K562 (cell line): ENCODE measurements at regions not wholly inside any gene's neighbourhood (a gene's known extent, or its start where the extent isn't known, plus 50 kb on each side); places are given as distances from the start of the nearest gene placed in this dataset.

Experiments used
- ATAC-seq: fragments of 200-7000 bp; cut with Tn5 transposase; 3 replicates; pipeline ENCODE4 v1.9.1; 2020; ENCODE audit warnings: moderate library complexity
- BruUV-seq: library from RNA; stranded (reverse); fragments of 400-500 nt; replicated peaks from 2 replicates; lab custom pipeline; 2021; lab: Mats Ljungman, UMichigan
- CTCF ChIA-PET: fragments of 300-600 bp; formaldehyde crosslinking; extraction: SDS; loops from one replicate; lab custom pipeline; 2021; ENCODE audit warnings: low intra/inter-chr PET ratio; lab: Yijun Ruan, JAX
- POLR2A ChIA-PET: fragments of 300-600, 350-650 bp; sonication (Branson Sonifier 250); formaldehyde crosslinking; extraction: SDS; loops from one replicate; lab custom pipeline; 2021; ENCODE audit warnings: antibody characterized with exemption, inconsistent platforms; lab: Yijun Ruan, JAX
- DNase-seq, 4 experiments: peaks; one replicate each; pipeline versions ENCODE4 v3.0.0 to v3.0.0-alpha.2; 2011 to 2018; ENCODE audit warnings: low spot score in 3 of 4, mixed read lengths in 3 of 4; ENCODE audit errors: extremely low read depth in 1 of 4
- FAIRE-seq: peaks from 2 replicates; lab custom pipeline; 2011; peaks lifted over from hg19 to GRCh38; lab: Jason Lieb, UNC
- H2AFZ ChIP-seq: 2 replicates; pipeline ENCODE4 v1.6.0; 2011; ENCODE audit warnings: low read depth, low read length, control low read depth, inconsistent platforms
- H3K27ac ChIP-seq: fragments of 200-600 bp; 3 replicates; pipeline ENCODE4 v1.8.0; 2011; ENCODE audit warnings: low read depth, mild to moderate bottlenecking, control low read depth, inconsistent platforms, low read length, moderate library complexity, mixed read lengths; ENCODE audit errors: extremely low read depth
- H3K27me3 ChIP-seq, 2 experiments: fragments of 300-600 bp in 1 of 2; 2 replicates in 1 of 2; 3 replicates in 1 of 2; pipeline versions ENCODE4 v1.6.0 to v1.8.0; 2011; ENCODE audit warnings: inconsistent platforms in 2 of 2, low read length in 2 of 2, mild to moderate bottlenecking in 1 of 2, mixed read lengths in 1 of 2, moderate library complexity in 1 of 2; ENCODE audit not compliant: control insufficient read depth in 2 of 2, insufficient read depth in 2 of 2
- H3K36me3 ChIP-seq: fragments of 300-600 bp; 3 replicates; pipeline ENCODE4 v1.8.0; 2011; ENCODE audit warnings: mild to moderate bottlenecking, low read length, inconsistent platforms; ENCODE audit not compliant: control insufficient read depth, insufficient read depth
- H3K4me1 ChIP-seq, 2 experiments: fragments of 200-600 bp in 1 of 2; replicated peaks in 1 of 2; 2 replicates in 1 of 2; 3 replicates in 1 of 2; pipeline versions ENCODE4 v1.5.1 to v1.8.0; 2011; ENCODE audit warnings: inconsistent platforms in 2 of 2, low read length in 2 of 2, mild to moderate bottlenecking in 1 of 2, mixed read lengths in 1 of 2, moderate library complexity in 1 of 2; ENCODE audit not compliant: control insufficient read depth in 2 of 2, insufficient read depth in 2 of 2
- H3K4me2 ChIP-seq: 2 replicates; pipeline ENCODE4 v1.6.1; 2011; ENCODE audit warnings: low read length, control low read depth, inconsistent platforms, mixed read lengths; ENCODE audit not compliant: insufficient read depth
- H3K4me3 ChIP-seq: fragments of 200-600 bp; sonication (generic), shearing (Covaris generic); 2 replicates; pipeline ENCODE4 v1.5.1; 2016; ENCODE audit warnings: control low read depth, inconsistent platforms
- H3K79me2 ChIP-seq: fragments of 200-600 bp; 3 replicates; pipeline ENCODE4 v1.8.0; 2011; ENCODE audit warnings: low read length, inconsistent platforms; ENCODE audit not compliant: control insufficient read depth, insufficient read depth
- H3K9ac ChIP-seq, 2 experiments: 2 replicates each; pipeline versions ENCODE4 v1.6.0 to v1.6.1; 2011; ENCODE audit warnings: low read depth in 2 of 2, low read length in 2 of 2, control low read depth in 1 of 2, inconsistent platforms in 1 of 2, mild to moderate bottlenecking in 1 of 2, mixed read lengths in 1 of 2; ENCODE audit not compliant: insufficient read depth in 1 of 2
- H3K9me1 ChIP-seq: one replicate; pipeline ENCODE4 v1.6.0; 2011; ENCODE audit warnings: inconsistent platforms, mild to moderate bottlenecking, low read length, moderate library complexity; ENCODE audit not compliant: control insufficient read depth, insufficient read depth
- H3K9me3 ChIP-seq: replicated peaks from 2 replicates; pipeline ENCODE4 v1.5.1; 2011; ENCODE audit warnings: low read depth, low read length, inconsistent platforms; ENCODE audit not compliant: control insufficient read depth, insufficient read depth
- H4K20me1 ChIP-seq: replicated peaks from 2 replicates; pipeline ENCODE4 v1.6.1; 2011; ENCODE audit warnings: low read length, inconsistent platforms, mixed read lengths; ENCODE audit not compliant: control insufficient read depth, insufficient read depth
- ARID2 ChIP-seq: fragments of 450-650 bp; IDR thresholded peaks from 2 replicates; pipeline ENCODE4 v1.6.1; 2017; ENCODE audit warnings: antibody characterized with exemption, mild to moderate bottlenecking
- BMI1 ChIP-seq: fragments of 150-350 bp; IDR thresholded peaks from 2 replicates; pipeline ENCODE4 v1.6.1; 2014; ENCODE audit warnings: low read length
- BRD4 ChIP-seq: fragments of 200-600 bp; sonication (generic); IDR thresholded peaks from 2 replicates; pipeline ENCODE4 v1.6.1; 2017; ENCODE audit warnings: inconsistent platforms
- CBX3 ChIP-seq, 2 experiments: IDR thresholded peaks; 1 replicate in 1 of 2; 2 replicates in 1 of 2; pipeline ENCODE4 v1.6.1; 2012; ENCODE audit warnings: inconsistent platforms in 2 of 2, low read length in 2 of 2, borderline replicate concordance in 1 of 2, control low read depth in 1 of 2
- CEBPZ ChIP-seq: fragments of 150-350 bp; IDR thresholded peaks from 2 replicates; pipeline ENCODE4 v1.6.1; 2014; ENCODE audit warnings: low read depth, mild to moderate bottlenecking, low read length, borderline replicate concordance
- CHD2 ChIP-seq: IDR thresholded peaks from 2 replicates; pipeline ENCODE4 v1.6.1; 2011; ENCODE audit warnings: low read depth, low read length
- NONO ChIP-seq, 2 experiments: fragments of 200-400 bp in 1 of 2; fragments of 450-650 bp in 1 of 2; formaldehyde crosslinking in 1 of 2; IDR thresholded peaks; 2 replicates each; pipeline ENCODE4 v1.6.1; 2017; ENCODE audit warnings: low read depth in 2 of 2, mild to moderate bottlenecking in 2 of 2, moderate library complexity in 2 of 2, low read length in 1 of 2
- SIN3A ChIP-seq, 2 experiments: fragments of 150-350 bp in 1 of 2; IDR thresholded peaks; 2 replicates each; pipeline ENCODE4 v1.6.1; 2011 to 2016; ENCODE audit warnings: borderline replicate concordance in 2 of 2, low read depth in 2 of 2, low read length in 2 of 2, mild to moderate bottlenecking in 2 of 2, moderate library complexity in 2 of 2; ENCODE audit not compliant: control insufficient read depth in 1 of 2
- TCFL5 ChIP-seq: fragments of 250-450 bp; sonication (Bioruptor Pico); conservative IDR thresholded peaks from 2 replicates; pipeline ENCODE4 v1.6.1; 2021; ENCODE audit warnings: mild to moderate bottlenecking, moderate library complexity, matching md5 sums
- TOE1 ChIP-seq, 2 experiments: fragments of 450-650 bp in 1 of 2; sonication (generic) in 1 of 2; formaldehyde crosslinking in 1 of 2; IDR thresholded peaks; 2 replicates each; pipeline versions ENCODE4 v1.7.1 to v1.8.0; 2016 to 2022; ENCODE audit warnings: borderline replicate concordance in 2 of 2, mild to moderate bottlenecking in 2 of 2, antibody characterized with exemption in 1 of 2, inconsistent platforms in 1 of 2, low read depth in 1 of 2, missing genetic modification reagents in 1 of 2, moderate library complexity in 1 of 2
- ZKSCAN3 ChIP-seq: fragments of 250-450 bp; sonication (Bioruptor Pico); IDR thresholded peaks from 2 replicates; pipeline ENCODE4 v1.4.0; 2020
- ZNF217 ChIP-seq: sonication (generic); formaldehyde crosslinking; IDR thresholded peaks from 2 replicates; pipeline ENCODE4 v1.8.0; 2022; ENCODE audit warnings: mild to moderate bottlenecking, missing genetic modification reagents
- ZNF239 ChIP-seq: fragments of 250-450 bp; sonication (Bioruptor Pico); IDR thresholded peaks from 2 replicates; pipeline ENCODE4 v1.4.0; 2020; ENCODE audit warnings: mild to moderate bottlenecking
- ZNF280A ChIP-seq: fragments of 450-650 bp; IDR thresholded peaks from 2 replicates; pipeline ENCODE4 v1.6.1; 2018; ENCODE audit warnings: mild to moderate bottlenecking, low read depth; ENCODE audit not compliant: partially characterized antibody
- ZNF668 ChIP-seq: fragments of 250-450 bp; sonication (Bioruptor Pico); IDR thresholded peaks from 2 replicates; pipeline ENCODE4 v1.8.0; 2022; ENCODE audit warnings: mild to moderate bottlenecking, inconsistent platforms
- in situ Hi-C: fragments of 300-500 bp; cut with MboI; formaldehyde crosslinking; loops from 4 replicates; pipeline ENCODE4 v1.15.0; 2018; ENCODE audit warnings: inconsistent platforms, mixed read lengths
- intact Hi-C: fragments of 100-400 bp; cut with micrococcal nuclease; formaldehyde crosslinking; loops from 2 replicates; pipeline ENCODE4 v1.14.2; 2022
- TF ChIP-seq, protein P1 (sequence below): sonication (generic); IDR thresholded peaks from 2 replicates; pipeline ENCODE4 v1.6.1; 2016
- TF ChIP-seq, protein P2 (sequence below): fragments of 450-650 bp; IDR thresholded peaks from 2 replicates; pipeline ENCODE4 v1.6.1; 2016; ENCODE audit warnings: antibody characterized with exemption

DNA sequence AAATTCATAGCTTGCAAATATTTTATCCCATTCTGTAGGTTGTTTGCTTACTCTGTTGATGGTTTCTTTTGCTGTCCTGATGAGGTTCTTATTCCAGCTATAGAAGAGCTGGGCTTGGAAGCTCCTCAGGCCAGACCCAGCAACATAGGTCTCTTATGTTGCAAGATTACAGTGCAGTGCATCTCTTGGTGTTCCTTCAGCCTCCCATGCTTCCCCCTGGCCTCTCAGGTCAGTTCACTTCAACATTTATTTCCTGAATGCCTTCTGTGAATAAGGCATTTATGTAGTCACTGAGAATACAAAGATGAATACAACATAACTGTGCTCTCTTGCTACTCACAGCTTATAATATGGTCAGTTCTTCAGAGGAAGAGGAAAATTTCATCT, 179.0 kb upstream of the SLC39A10 start:
- no peak overlapping the region for H3K27ac ChIP-seq
- no peaks in the 10 kb centered on the region for H3K36me3 ChIP-seq
- peaks cover 5 to 9% of the 10 kb centered on the region in 2 experiments; a peak in 3 of 5 replicates for H3K4me1 ChIP-seq
- no peaks in the 10 kb centered on the region; the same call in 1 of the 2 replicates for H3K9me3 ChIP-seq
- no peak overlapping the region for H3K9ac ChIP-seq
- no TSS peak for BruUV-seq
- H2AFZ ChIP-seq: no peak overlapping the region
- H3K27me3 ChIP-seq: no peaks in the 10 kb centered on the region
- no peak overlapping the region for H3K4me2 ChIP-seq
- H3K4me3 ChIP-seq: no peak overlapping the region
- no peak for ATAC-seq
- intact Hi-C loops: no loop called here
- H3K79me2 ChIP-seq: no peaks in the 10 kb centered on the region
- FAIRE-seq: no peak
- H4K20me1 ChIP-seq: no peaks in the 10 kb centered on the region
- DNase-seq: no peak
- ChIA-PET POLR2A (no interaction called here), CTCF (no interaction called here)
- in situ Hi-C loops: no loop called here
- H3K9me1 ChIP-seq: no peaks in the 10 kb centered on the region
- TF ChIP-seq ZNF668 (no peak), TCFL5 (no peak), SIN3A (IDR thresholded peaks at IDR 0.05; ENCODE audit: borderline replicate concordance in 2 of 2, control insufficient read depth in 1 of 2, low read depth in 2 of 2, low read length in 2 of 2) (no peak), ZNF239 (CRISPR knock-in tag) (no peak), NONO (IDR thresholded peaks at IDR 0.05; ENCODE audit: low read depth in 2 of 2, low read length in 1 of 2) (no peak), BMI1 (no peak), ZNF280A (no peak), CHD2 (no peak), ARID2 (no peak), TOE1 (IDR thresholded peaks at IDR 0.05; ENCODE audit: borderline replicate concordance) (no peak), TOE1 (CRISPR knock-in tag; IDR thresholded peaks at IDR 0.05; ENCODE audit: borderline replicate concordance, low read depth) (no peak), BRD4 (no peak), CBX3 (IDR thresholded peaks at IDR 0.05; ENCODE audit: borderline replicate concordance in 1 of 2, low read length in 2 of 2) (no peak), ZNF217 (CRISPR knock-in tag) (no peak), CEBPZ (no peak), ZKSCAN3 (CRISPR knock-in tag) (no peak)
- TF ChIP-seq, protein P1, sequence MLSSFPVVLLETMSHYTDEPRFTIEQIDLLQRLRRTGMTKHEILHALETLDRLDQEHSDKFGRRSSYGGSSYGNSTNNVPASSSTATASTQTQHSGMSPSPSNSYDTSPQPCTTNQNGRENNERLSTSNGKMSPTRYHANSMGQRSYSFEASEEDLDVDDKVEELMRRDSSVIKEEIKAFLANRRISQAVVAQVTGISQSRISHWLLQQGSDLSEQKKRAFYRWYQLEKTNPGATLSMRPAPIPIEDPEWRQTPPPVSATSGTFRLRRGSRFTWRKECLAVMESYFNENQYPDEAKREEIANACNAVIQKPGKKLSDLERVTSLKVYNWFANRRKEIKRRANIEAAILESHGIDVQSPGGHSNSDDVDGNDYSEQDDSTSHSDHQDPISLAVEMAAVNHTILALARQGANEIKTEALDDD: no peak
- TF ChIP-seq, protein P2, sequence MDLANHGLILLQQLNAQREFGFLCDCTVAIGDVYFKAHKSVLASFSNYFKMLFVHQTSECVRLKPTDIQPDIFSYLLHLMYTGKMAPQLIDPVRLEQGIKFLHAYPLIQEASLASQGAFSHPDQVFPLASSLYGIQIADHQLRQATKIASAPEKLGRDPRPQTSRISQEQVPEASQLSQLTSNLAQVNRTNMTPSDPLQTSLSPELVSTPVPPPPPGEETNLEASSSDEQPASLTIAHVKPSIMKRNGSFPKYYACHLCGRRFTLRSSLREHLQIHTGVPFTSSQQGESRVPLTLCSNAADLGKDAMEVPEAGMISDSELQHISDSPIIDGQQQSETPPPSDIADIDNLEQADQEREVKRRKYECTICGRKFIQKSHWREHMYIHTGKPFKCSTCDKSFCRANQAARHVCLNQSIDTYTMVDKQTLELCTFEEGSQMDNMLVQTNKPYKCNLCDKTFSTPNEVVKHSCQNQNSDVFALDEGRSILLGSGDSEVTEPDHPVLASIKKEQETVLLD: no peak
